GM18505 (cell line): ENCODE measurements at regions not wholly inside any gene's neighbourhood (a gene's known extent, or its start where the extent isn't known, plus 50 kb on each side); places are given as distances from the start of the nearest gene placed in this dataset.

ENCODE experiments used
- ATAC-seq: cut with Tn5 transposase; IDR thresholded peaks from one replicate; pipeline ENCODE4 v1.9.1; 2021; ENCODE audit not compliant: unreplicated experiment
- POLR2A ChIP-seq: IDR thresholded peaks from 4 replicates; pipeline ENCODE4 v1.6.1; 2011; ENCODE audit warnings: borderline replicate concordance; ENCODE audit not compliant: insufficient read depth, insufficient read length; ENCODE audit errors: extremely low read depth

DNA sequence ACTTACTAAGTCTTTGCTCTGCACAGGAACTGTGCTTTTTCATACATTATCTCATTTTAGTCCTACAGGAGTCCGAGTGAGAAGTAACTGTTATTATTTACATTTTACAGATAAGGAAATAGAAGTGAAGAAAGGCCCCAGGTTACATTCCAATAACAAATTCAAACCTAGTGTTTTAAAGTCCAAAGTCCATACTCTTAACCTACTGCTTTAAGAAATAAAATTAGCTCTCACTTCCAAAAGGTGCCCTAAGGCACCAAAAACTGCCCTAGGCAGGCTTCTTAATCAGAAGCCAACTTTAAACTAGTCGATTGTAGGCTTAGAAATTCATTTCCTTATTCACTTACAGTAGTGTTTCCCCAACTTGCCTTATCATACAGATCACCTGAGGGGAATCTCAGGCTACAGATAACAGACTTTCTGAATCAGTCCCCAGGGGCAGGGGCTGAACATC lies 555.9 kb downstream of the DIAPH3 start:
- TF ChIP-seq POLR2A, result no peak
- no peak for ATAC-seq

DNA sequence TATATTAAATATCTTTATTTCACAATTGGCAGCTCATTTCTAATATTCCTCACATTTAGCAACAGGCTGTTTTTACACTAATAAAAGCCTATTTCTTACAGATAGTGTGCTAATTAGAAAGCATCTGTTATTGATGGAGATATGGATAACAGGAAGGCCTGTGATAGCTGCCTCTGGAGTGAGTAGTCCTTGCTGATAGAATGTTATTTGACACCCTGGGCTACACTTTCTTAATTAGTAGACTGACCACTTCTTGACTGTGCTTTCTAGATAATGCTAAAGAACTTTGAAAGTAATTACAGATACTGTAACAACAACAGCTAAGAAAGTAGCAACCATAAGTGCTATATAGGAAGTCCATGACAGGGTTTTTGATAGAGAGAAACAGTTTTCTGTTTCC lies 554.3 kb downstream of the DIAPH3 start:
- TF ChIP-seq POLR2A, result no peak
- ATAC-seq, result no peak
